ENCODE measurements at regions not wholly inside any gene's neighbourhood (a gene's known extent, or its start where the extent isn't known, plus 50 kb on each side); places are given as distances from the start of the nearest gene placed in this dataset.
"Not testable (repeated sequence)": the region's sequence is repeated elsewhere in the genome, so short reads cannot be mapped to it uniquely, and the experiment has no call there.

- peak overlapping the region; percentile 22 for H3K4me3 Mint-ChIP-seq (ENCODE audit: unreplicated experiment)
- peak; percentile 20 for TF ChIP-seq CTCF (IDR thresholded peaks at IDR 0.05)
Measured at GRCh38 chr10:94155722-94156271, 162.1 kb downstream of the PLCE1 start.

GRCh38 chr10:94156453-94156852 lies 162.7 kb downstream of the PLCE1 start:
- H3K36me3 Mint-ChIP-seq (ENCODE audit: low read depth): peaks cover 6% of the 10 kb centered on the region
- no peaks in the 10 kb centered on the region for H3K27me3 Mint-ChIP-seq (ENCODE audit: low read depth)
- H3K4me1 Mint-ChIP-seq (ENCODE audit: low read depth): peaks cover 26% of the 10 kb centered on the region
- peaks cover 6% of the 10 kb centered on the region for H3K9me3 Mint-ChIP-seq (ENCODE audit: low read depth)
- peak overlapping the region; percentile 91 for H3K27ac Mint-ChIP-seq (ENCODE audit: unreplicated experiment)
- no peak for DNase-seq (ENCODE audit: low spot score)
- no peak overlapping the region for H3K4me3 Mint-ChIP-seq (ENCODE audit: unreplicated experiment)
- no peak for TF ChIP-seq CTCF (IDR thresholded peaks at IDR 0.05)

More at GRCh38 chr10:94155722-94156271, 162.1 kb downstream of the PLCE1 start:
- Mint-ChIP-seq H3K36me3 (ENCODE audit: low read depth) (peaks cover 3% of the 10 kb centered on the region), H3K4me1 (ENCODE audit: low read depth) (peaks cover 26% of the 10 kb centered on the region), H3K9me3 (ENCODE audit: low read depth) (no peaks in the 10 kb centered on the region), H3K27ac (ENCODE audit: unreplicated experiment) (peak overlapping the region; percentile 91), H3K27me3 (ENCODE audit: low read depth) (no peaks in the 10 kb centered on the region)
- no peak for DNase-seq (ENCODE audit: low spot score)

- H3K36me3 Mint-ChIP-seq (ENCODE audit: low read depth); H3K9me3 Mint-ChIP-seq (ENCODE audit: low read depth); DNase-seq (ENCODE audit: low spot score); H3K27ac Mint-ChIP-seq (ENCODE audit: unreplicated experiment); H3K27me3 Mint-ChIP-seq (ENCODE audit: low read depth); H3K4me1 Mint-ChIP-seq (ENCODE audit: low read depth); H3K4me3 Mint-ChIP-seq (ENCODE audit: unreplicated experiment): not testable (repeated sequence)
Measured at GRCh38 chr10:94165158-94165611, 171.5 kb downstream of the PLCE1 start.

DNA sequence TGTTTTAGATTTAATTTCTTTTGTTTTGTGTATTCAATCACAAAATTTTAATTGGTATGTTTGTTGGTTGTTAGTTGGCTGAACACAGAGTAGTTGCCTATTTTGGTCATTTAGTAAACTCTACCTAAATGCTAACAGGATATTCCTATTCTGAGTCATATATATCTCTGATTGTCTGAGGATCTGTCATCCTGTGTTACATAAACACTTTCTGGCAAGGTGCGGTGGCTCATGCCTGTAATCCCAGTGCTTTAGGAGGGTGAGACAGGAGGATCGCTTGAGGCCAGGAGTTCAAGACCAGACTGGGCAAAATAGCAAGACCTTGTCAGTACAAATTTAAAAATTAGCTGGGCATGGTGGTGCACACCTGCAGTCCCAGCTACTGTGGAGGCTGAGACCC lies 178.6 kb downstream of the PLCE1 start:
- Mint-ChIP-seq H3K36me3 (ENCODE audit: low read depth) (peaks cover 8% of the 10 kb centered on the region), H3K27ac (ENCODE audit: unreplicated experiment) (no peak overlapping the region), H3K4me1 (ENCODE audit: low read depth) (peaks cover 11% of the 10 kb centered on the region), H3K4me3 (ENCODE audit: unreplicated experiment) (no peak overlapping the region), H3K27me3 (ENCODE audit: low read depth) (no peaks in the 10 kb centered on the region), H3K9me3 (ENCODE audit: low read depth) (no peaks in the 10 kb centered on the region)
- no peak for TF ChIP-seq CTCF (IDR thresholded peaks at IDR 0.05)
- no peak for DNase-seq (ENCODE audit: low spot score)

DNA sequence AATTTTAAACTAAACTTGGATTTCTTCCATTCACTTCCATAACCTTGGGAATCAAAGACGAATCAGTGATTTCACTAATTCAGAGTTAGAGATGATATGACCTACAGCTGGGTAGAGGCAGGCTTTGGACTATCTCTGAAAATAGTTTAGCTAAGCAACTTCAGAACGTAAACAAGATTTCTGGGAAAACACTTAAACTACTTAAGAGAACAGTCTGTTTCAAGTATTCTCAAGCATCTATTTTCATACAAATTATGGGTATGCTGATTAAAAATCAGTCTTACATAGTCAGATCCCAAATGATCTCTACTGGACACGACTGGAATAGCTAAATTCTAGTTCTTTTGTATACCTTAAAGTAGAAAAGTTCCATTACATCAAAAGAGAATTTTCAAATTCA lies 179.9 kb downstream of the PLCE1 start:
- Mint-ChIP-seq H3K27me3 (ENCODE audit: low read depth) (no peaks in the 10 kb centered on the region), H3K27ac (ENCODE audit: unreplicated experiment) (no peak overlapping the region), H3K9me3 (ENCODE audit: low read depth) (no peaks in the 10 kb centered on the region), H3K36me3 (ENCODE audit: low read depth) (peaks cover 8% of the 10 kb centered on the region), H3K4me3 (ENCODE audit: unreplicated experiment) (no peak overlapping the region), H3K4me1 (ENCODE audit: low read depth) (peaks cover 24% of the 10 kb centered on the region)
- DNase-seq (ENCODE audit: low spot score): no peak
- no peak for TF ChIP-seq CTCF (IDR thresholded peaks at IDR 0.05)

GRCh38 chr10:94174838-94175237 lies 181.1 kb downstream of the PLCE1 start:
- H3K27me3 Mint-ChIP-seq (ENCODE audit: low read depth): no peaks in the 10 kb centered on the region
- H3K9me3 Mint-ChIP-seq (ENCODE audit: low read depth): no peaks in the 10 kb centered on the region
- peaks cover 31% of the 10 kb centered on the region for H3K4me1 Mint-ChIP-seq (ENCODE audit: low read depth)
- peaks cover 8% of the 10 kb centered on the region for H3K36me3 Mint-ChIP-seq (ENCODE audit: low read depth)
- H3K27ac Mint-ChIP-seq (ENCODE audit: unreplicated experiment): no peak overlapping the region
- DNase-seq (ENCODE audit: low spot score): no peak
- no peak overlapping the region for H3K4me3 Mint-ChIP-seq (ENCODE audit: unreplicated experiment)
- TF ChIP-seq CTCF (IDR thresholded peaks at IDR 0.05): no peak
